ENCODE measurements at regions not wholly inside any gene's neighbourhood (a gene's known extent, or its start where the extent isn't known, plus 50 kb on each side); places are given as distances from the start of the nearest gene placed in this dataset.

DNA sequence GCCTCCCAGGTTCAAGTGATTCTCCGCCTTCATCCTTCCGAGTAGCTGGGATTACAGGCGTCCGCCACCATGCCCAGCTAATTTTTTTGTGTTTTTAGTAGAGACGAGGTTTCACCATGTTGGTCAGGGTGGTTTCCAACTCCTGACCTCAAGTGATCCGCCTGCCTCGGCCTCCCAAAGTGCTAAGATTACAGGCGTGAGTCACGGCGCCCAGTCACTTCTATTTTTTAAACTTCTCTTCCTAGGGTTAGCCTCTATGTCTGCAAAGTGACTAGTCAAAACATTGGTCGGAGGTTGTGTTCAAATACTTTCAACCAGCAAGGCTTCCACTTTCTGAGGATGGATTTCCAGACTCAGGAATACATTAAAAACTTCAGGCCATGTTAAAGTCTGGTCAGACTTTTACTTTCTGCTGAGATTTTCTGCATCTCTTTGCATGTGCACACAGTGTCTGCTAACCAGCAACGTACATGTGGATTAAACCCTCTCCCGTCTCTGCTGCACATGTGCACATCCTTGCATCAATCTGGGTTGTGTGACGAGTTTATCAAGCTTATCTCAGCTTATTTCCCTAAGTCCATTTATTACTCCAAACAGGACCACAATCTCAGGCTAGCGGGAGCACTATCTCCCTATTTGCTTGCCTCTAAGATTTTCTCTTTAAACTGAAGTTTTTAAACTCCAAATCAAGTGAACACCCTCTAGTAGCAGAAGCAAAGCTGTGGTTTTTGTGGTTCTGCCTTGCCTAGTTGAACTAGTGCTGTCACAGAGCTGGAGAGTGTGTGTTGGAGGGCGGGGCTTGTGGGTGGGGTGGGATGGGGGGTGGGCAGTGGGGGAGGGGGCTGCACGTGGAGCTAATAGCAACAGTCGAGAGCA is 525.2 kb upstream of the GOT2 start:
- intact Hi-C loops (cut with DNase I) = no loop called here
- TF ChIP-seq, protein P1, sequence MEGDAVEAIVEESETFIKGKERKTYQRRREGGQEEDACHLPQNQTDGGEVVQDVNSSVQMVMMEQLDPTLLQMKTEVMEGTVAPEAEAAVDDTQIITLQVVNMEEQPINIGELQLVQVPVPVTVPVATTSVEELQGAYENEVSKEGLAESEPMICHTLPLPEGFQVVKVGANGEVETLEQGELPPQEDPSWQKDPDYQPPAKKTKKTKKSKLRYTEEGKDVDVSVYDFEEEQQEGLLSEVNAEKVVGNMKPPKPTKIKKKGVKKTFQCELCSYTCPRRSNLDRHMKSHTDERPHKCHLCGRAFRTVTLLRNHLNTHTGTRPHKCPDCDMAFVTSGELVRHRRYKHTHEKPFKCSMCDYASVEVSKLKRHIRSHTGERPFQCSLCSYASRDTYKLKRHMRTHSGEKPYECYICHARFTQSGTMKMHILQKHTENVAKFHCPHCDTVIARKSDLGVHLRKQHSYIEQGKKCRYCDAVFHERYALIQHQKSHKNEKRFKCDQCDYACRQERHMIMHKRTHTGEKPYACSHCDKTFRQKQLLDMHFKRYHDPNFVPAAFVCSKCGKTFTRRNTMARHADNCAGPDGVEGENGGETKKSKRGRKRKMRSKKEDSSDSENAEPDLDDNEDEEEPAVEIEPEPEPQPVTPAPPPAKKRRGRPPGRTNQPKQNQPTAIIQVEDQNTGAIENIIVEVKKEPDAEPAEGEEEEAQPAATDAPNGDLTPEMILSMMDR (IDR thresholded peaks at IDR 0.05; ENCODE audit: borderline replicate concordance, extremely low read depth, insufficient read depth) = no peak
- no peak overlapping the region for H3K4me3 ChIP-seq (ENCODE audit: low read length in 3 of 3)
- no peak overlapping the region for H3K27ac ChIP-seq (ENCODE audit: low read depth in 2 of 2, low read length in 2 of 2)
- H3K9me3 ChIP-seq (ENCODE audit: control insufficient read depth in 2 of 3, insufficient read depth in 1 of 3, low read length in 3 of 3) = no peaks in the 10 kb centered on the region
- H3K4me1 ChIP-seq (ENCODE audit: control insufficient read depth in 2 of 3, insufficient read depth in 2 of 3, low read depth in 1 of 3, low read length in 3 of 3) = no peaks in the 10 kb centered on the region
- H3K27me3 ChIP-seq (ENCODE audit: control insufficient read depth, insufficient read depth, low read length) = no peaks in the 10 kb centered on the region
- no peak for DNase-seq
- no peaks in the 10 kb centered on the region for H3K36me3 ChIP-seq (ENCODE audit: control insufficient read depth in 2 of 3, insufficient read depth in 3 of 3, low read length in 3 of 3)
- FAIRE-seq = no peak
- no peak overlapping the region for H3K9ac ChIP-seq (ENCODE audit: low read length in 3 of 3)

DNA sequence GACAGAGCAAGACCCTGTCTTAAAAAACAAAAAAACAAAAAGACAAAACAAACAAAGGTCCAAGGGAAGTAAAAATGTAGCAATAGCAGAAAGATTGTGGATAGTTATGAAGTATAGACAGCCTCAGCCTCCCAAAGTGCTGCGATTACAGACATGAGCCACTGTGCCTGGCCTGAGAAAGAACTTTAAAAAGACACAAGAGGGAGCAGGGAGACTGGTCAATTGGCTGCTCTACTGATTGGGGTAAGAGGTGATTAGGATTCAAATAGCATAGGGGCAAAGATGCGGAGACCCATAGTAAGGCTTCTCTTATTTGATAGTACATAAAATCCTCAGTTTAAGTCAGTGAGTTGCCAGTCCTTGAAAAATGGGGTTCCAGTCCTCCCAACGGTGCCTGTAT is 518.2 kb upstream of the GOT2 start:
- H3K4me3 ChIP-seq (ENCODE audit: low read length in 3 of 3) = no peak overlapping the region
- FAIRE-seq = no peak
- no peaks in the 10 kb centered on the region for H3K27me3 ChIP-seq (ENCODE audit: control insufficient read depth, insufficient read depth, low read length)

DNA sequence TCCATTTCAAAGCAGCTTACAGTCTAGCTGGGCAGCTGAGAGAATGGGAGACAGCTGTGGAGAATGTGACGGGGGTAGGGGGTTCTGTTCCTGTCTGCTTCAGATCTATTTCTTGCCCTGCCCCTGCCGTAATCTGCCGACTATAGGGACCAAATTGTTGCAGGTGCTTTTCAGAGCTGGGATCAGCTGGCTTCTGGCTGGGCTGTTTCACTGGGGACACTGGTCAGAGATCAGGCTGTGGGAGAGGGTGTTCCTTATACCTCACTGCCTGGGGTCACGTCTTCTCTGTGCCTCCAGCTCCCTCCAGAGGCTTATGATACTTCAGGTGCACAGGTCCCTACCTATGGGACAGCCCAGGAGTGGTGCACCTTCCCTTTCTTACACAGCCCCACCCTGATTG is 514.9 kb upstream of the GOT2 start:
- H3K4me1 ChIP-seq (ENCODE audit: control insufficient read depth in 2 of 3, insufficient read depth in 2 of 3, low read depth in 1 of 3, low read length in 3 of 3) = no peaks in the 10 kb centered on the region
- no peak overlapping the region for H3K4me3 ChIP-seq (ENCODE audit: low read length in 3 of 3)
- FAIRE-seq (no peak), DNase-seq (no peak)
- TF ChIP-seq, protein P1 (IDR thresholded peaks at IDR 0.05; ENCODE audit: borderline replicate concordance, extremely low read depth, insufficient read depth) = no peak
- H3K27me3 ChIP-seq (ENCODE audit: control insufficient read depth, insufficient read depth, low read length) = no peaks in the 10 kb centered on the region
- no peak overlapping the region for H3K27ac ChIP-seq (ENCODE audit: low read depth in 2 of 2, low read length in 2 of 2)
- H3K9ac ChIP-seq (ENCODE audit: low read length in 3 of 3) = no peak overlapping the region
- no peaks in the 10 kb centered on the region for H3K36me3 ChIP-seq (ENCODE audit: control insufficient read depth in 2 of 3, insufficient read depth in 3 of 3, low read length in 3 of 3)
- no peaks in the 10 kb centered on the region for H3K9me3 ChIP-seq (ENCODE audit: control insufficient read depth in 2 of 3, insufficient read depth in 1 of 3, low read length in 3 of 3)
- intact Hi-C loops (cut with DNase I) = no loop called here

More for the DNA sequence above, 518.2 kb upstream of the GOT2 start:
- H3K36me3 ChIP-seq (ENCODE audit: control insufficient read depth in 2 of 3, insufficient read depth in 3 of 3, low read length in 3 of 3) = no peaks in the 10 kb centered on the region
- no peaks in the 10 kb centered on the region for H3K9me3 ChIP-seq (ENCODE audit: control insufficient read depth in 2 of 3, insufficient read depth in 1 of 3, low read length in 3 of 3)
- TF ChIP-seq, protein P1 (IDR thresholded peaks at IDR 0.05; ENCODE audit: borderline replicate concordance, extremely low read depth, insufficient read depth) = no peak
- intact Hi-C loops (cut with DNase I) = no loop called here
- H3K27ac ChIP-seq (ENCODE audit: low read depth in 2 of 2, low read length in 2 of 2) = no peak overlapping the region
- no peak for DNase-seq
- H3K9ac ChIP-seq (ENCODE audit: low read length in 3 of 3) = no peak overlapping the region
- no peaks in the 10 kb centered on the region for H3K4me1 ChIP-seq (ENCODE audit: control insufficient read depth in 2 of 3, insufficient read depth in 2 of 3, low read depth in 1 of 3, low read length in 3 of 3)

Data from kidney (tissue), 13 donors.